Smooth muscle cell (in vitro differentiated cells): ENCODE measurements at regions not wholly inside any gene's neighbourhood (a gene's known extent, or its start where the extent isn't known, plus 50 kb on each side); places are given as distances from the start of the nearest gene placed in this dataset.
"Not testable (repeated sequence)": the region's sequence is repeated elsewhere in the genome, so short reads cannot be mapped to it uniquely, and the experiment has no call there.

Source experiments
- DNase-seq: peaks from one replicate; lab custom pipeline; 2025; ENCODE audit not compliant: unreplicated experiment; lab: John Stamatoyannopoulos, UW
- H2AFZ ChIP-seq: fragments of 200-600 bp; sonication (generic); 2 replicates; pipeline ENCODE4 v1.6.0; 2016; ENCODE audit warnings: antibody characterized with exemption, low read depth, mild to moderate bottlenecking
- H3F3A ChIP-seq: fragments of 200-600 bp; sonication (generic); 2 replicates; pipeline ENCODE4 v1.6.0; 2017; ENCODE audit warnings: antibody characterized with exemption, low read depth
- H3K27ac ChIP-seq: fragments of 200-600 bp; sonication (generic); 2 replicates; pipeline ENCODE4 v1.5.1; 2016; ENCODE audit warnings: low read depth, mild to moderate bottlenecking
- H3K27me3 ChIP-seq: fragments of 200-600 bp; sonication (generic); 2 replicates; pipeline ENCODE4 v1.6.1; 2016; ENCODE audit warnings: low read depth, mild to moderate bottlenecking
- H3K36me3 ChIP-seq: fragments of 200-600 bp; sonication (generic); 2 replicates; pipeline ENCODE4 v1.5.1; 2016; ENCODE audit warnings: low read depth
- H3K4me1 ChIP-seq: fragments of 200-600 bp; sonication (generic); 2 replicates; pipeline ENCODE4 v1.5.1; 2016; ENCODE audit warnings: low read depth
- H3K4me2 ChIP-seq: fragments of 200-600 bp; sonication (generic); 2 replicates; pipeline ENCODE4 v1.6.0; 2016; ENCODE audit warnings: mild to moderate bottlenecking
- H3K4me3 ChIP-seq: fragments of 200-600 bp; sonication (generic); 2 replicates; pipeline ENCODE4 v1.5.1; 2016; ENCODE audit warnings: mild to moderate bottlenecking
- H3K79me2 ChIP-seq: fragments of 200-600 bp; sonication (generic); 2 replicates; pipeline ENCODE4 v1.6.0; 2016; ENCODE audit warnings: low read depth, mild to moderate bottlenecking
- H3K9ac ChIP-seq: fragments of 200-600 bp; sonication (generic); 2 replicates; pipeline ENCODE4 v1.6.0; 2016; ENCODE audit warnings: low read depth
- H3K9me3 ChIP-seq: fragments of 200-600 bp; sonication (generic); replicated peaks from 2 replicates; pipeline ENCODE4 v1.5.1; 2016; ENCODE audit warnings: low read depth
- H4K20me1 ChIP-seq: fragments of 200-600 bp; sonication (generic); 2 replicates; pipeline ENCODE4 v1.6.0; 2016; ENCODE audit warnings: low read depth
- WGBS: methylation state at CpG from one replicate; pipeline ENCODE4 v1.1.7; 2016; ENCODE audit warnings: low lambda C conversion rate; 5-methylcytosine and 5-hydroxymethylcytosine counted together
- TF ChIP-seq, protein P1 (sequence below): fragments of 200-600 bp; sonication (generic); IDR thresholded peaks from 2 replicates; pipeline ENCODE4 v1.5.1; 2017; ENCODE audit warnings: borderline replicate concordance, mild to moderate bottlenecking, antibody characterized with exemption; ENCODE audit not compliant: insufficient read depth, poor library complexity, severe bottlenecking

DNA sequence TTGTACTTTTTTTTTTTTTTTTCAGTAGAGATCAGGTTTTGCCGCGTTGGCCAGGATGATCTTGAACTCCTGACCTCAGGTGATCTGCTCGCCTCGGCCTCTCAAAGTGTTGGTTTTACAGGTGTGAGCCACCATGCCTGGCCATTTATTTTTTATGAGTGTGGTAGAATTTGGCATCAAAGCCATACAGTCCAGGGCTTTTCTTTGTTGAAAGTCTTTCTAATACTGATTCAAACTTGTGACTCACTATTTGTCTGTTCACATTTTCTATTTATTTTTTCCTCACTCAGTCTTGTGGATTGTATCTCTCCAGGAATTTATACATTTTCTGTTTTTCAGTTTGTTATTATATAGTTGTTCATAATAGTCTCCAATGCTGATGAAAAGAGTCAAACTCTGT lies 66.5 kb upstream of the SPIN4 start:
- TF ChIP-seq, protein P1, sequence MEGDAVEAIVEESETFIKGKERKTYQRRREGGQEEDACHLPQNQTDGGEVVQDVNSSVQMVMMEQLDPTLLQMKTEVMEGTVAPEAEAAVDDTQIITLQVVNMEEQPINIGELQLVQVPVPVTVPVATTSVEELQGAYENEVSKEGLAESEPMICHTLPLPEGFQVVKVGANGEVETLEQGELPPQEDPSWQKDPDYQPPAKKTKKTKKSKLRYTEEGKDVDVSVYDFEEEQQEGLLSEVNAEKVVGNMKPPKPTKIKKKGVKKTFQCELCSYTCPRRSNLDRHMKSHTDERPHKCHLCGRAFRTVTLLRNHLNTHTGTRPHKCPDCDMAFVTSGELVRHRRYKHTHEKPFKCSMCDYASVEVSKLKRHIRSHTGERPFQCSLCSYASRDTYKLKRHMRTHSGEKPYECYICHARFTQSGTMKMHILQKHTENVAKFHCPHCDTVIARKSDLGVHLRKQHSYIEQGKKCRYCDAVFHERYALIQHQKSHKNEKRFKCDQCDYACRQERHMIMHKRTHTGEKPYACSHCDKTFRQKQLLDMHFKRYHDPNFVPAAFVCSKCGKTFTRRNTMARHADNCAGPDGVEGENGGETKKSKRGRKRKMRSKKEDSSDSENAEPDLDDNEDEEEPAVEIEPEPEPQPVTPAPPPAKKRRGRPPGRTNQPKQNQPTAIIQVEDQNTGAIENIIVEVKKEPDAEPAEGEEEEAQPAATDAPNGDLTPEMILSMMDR = no peak
- Histone ChIP-seq H3K27ac (no peak overlapping the region), H3K4me1 (no peaks in the 10 kb centered on the region), H4K20me1 (no peaks in the 10 kb centered on the region), H2AFZ (no peak overlapping the region), H3K4me3 (no peak overlapping the region), H3K27me3 (no peaks in the 10 kb centered on the region), H3K36me3 (no peaks in the 10 kb centered on the region), H3K4me2 (no peak overlapping the region), H3F3A (no peaks in the 10 kb centered on the region), H3K9me3 (no peaks in the 10 kb centered on the region), H3K9ac (no peak overlapping the region), H3K79me2 (no peaks in the 10 kb centered on the region)
- WGBS = 83% methylated on average over 4 of the region's 4 CpGs
- no peak for DNase-seq

DNA sequence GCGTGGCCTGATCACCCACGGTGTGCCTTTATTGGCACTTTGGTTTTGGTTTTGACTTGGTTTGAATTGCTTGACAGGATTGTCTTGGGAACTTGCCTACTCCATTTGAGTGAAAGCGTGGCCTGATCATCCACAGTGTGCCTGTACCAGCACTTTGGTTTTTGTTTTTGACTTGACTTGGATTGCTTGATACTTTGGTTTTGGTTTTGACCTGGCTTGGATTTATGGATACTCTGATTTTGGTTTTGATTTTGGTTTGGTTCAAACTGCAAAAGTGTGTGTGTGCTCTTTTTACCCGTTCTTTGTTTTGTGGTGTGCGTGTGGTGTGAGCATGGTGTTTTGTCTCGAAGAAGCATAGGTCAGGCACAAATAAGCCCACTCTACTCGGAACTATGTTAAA lies 58.8 kb upstream of the SPIN4 start:
- not testable (repeated sequence) for H3K4me2 ChIP-seq, H3K27me3 ChIP-seq, H3K4me1 ChIP-seq, DNase-seq, H3K4me3 ChIP-seq, H3K9ac ChIP-seq, H3K36me3 ChIP-seq, H3F3A ChIP-seq, H4K20me1 ChIP-seq, H2AFZ ChIP-seq, H3K27ac ChIP-seq, H3K79me2 ChIP-seq, H3K9me3 ChIP-seq
- 91% methylated on average over 7 of the region's 7 CpGs for WGBS

DNA sequence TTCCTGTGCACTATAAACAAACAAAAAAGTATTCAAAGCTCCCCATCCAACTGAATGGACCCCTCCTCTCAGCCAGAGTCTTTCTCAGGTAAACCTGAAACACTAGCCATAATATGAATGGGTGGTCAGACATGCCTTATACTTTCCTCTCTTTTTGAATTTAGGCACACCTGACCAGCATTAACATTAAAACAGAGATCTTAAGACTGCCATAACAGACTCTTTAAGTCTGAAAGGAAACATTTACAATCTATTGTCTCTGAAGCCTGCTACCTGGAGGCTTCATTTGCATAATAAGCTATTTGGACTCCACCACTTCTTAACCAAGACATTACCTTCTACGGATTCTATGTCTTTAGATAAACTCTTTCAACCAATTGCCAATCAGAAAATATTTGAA lies 56.9 kb upstream of the SPIN4 start:
- no peaks in the 10 kb centered on the region for H3K4me1 ChIP-seq
- no peak for DNase-seq
- H3K9ac ChIP-seq = no peak overlapping the region
- no peaks in the 10 kb centered on the region for H3K79me2 ChIP-seq
- no peaks in the 10 kb centered on the region for H3K36me3 ChIP-seq
- WGBS = 54% methylated on average over 1 of the region's 1 CpG
- H3F3A ChIP-seq = no peaks in the 10 kb centered on the region
- H3K4me2 ChIP-seq = no peak overlapping the region
- no peak overlapping the region for H3K4me3 ChIP-seq
- H2AFZ ChIP-seq = no peak overlapping the region
- no peaks in the 10 kb centered on the region for H3K27me3 ChIP-seq
- no peaks in the 10 kb centered on the region for H4K20me1 ChIP-seq
- TF ChIP-seq, protein P1 = no peak
- H3K9me3 ChIP-seq = peaks cover 5% of the 10 kb centered on the region
- H3K27ac ChIP-seq = no peak overlapping the region

DNA sequence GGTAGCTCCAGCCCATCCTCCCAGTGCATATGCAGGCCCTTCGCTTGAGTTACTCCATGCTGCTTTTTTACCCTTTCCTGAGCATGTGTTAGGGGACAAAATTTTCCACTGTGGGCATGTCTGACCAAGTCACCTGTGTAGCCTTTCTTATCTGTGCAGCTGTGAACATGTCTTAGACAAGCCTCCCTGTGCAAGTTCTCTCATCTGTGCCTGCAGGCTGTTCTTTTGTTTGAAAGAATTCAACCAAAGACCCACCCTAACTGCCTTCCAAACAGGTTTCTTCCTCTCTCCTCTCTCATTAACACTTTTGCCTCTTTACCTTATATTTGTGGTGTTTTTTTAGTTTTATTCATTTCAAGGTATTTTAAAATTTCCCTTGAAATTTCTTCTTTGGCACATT lies 53.2 kb upstream of the SPIN4 start:
- H3F3A ChIP-seq = no peaks in the 10 kb centered on the region
- TF ChIP-seq, protein P1 = no peak
- H3K4me2 ChIP-seq = no peak overlapping the region

More for the DNA sequence above, 53.2 kb upstream of the SPIN4 start:
- H3K27ac ChIP-seq = no peak overlapping the region
- H3K9ac ChIP-seq = no peak overlapping the region
- no peaks in the 10 kb centered on the region for H3K36me3 ChIP-seq
- H3K27me3 ChIP-seq = no peaks in the 10 kb centered on the region
- no peaks in the 10 kb centered on the region for H3K4me1 ChIP-seq
- H3K4me3 ChIP-seq = no peak overlapping the region
- WGBS = 50% methylated on average over 1 of the region's 1 CpG
- DNase-seq = no peak
- peaks cover 5% of the 10 kb centered on the region for H3K9me3 ChIP-seq
- H4K20me1 ChIP-seq = no peaks in the 10 kb centered on the region
- H3K79me2 ChIP-seq = no peaks in the 10 kb centered on the region
- no peak overlapping the region for H2AFZ ChIP-seq
